B cell (primary cell): ENCODE measurements at regions not wholly inside any gene's neighbourhood (a gene's known extent, or its start where the extent isn't known, plus 50 kb on each side); places are given as distances from the start of the nearest gene placed in this dataset.

Source experiments
- ATAC-seq: fragments of 200-7000 bp; cut with Tn5 transposase; one replicate; pipeline ENCODE4 v1.10.0; 2021; ENCODE audit warnings: low read depth, mild to moderate bottlenecking, moderate number of reproducible peaks, moderate library complexity
- CTCF ChIA-PET: fragments of 350-600 bp; sonication (Branson Sonifier 250); formaldehyde crosslinking; loops from one replicate; lab custom pipeline; 2021; ENCODE audit warnings: antibody characterized with exemption, inconsistent platforms; lab: Charles Lee
- POLR2A ChIA-PET: fragments of 350-600 bp; sonication (Branson Sonifier 250); formaldehyde crosslinking; loops from one replicate; lab custom pipeline; 2021; ENCODE audit warnings: antibody characterized with exemption; lab: Charles Lee
- DNase-seq: peaks from one replicate; pipeline ENCODE4 v3.0.0; 2013
- H2AFZ ChIP-seq: 2 replicates; pipeline ENCODE4 v1.6.1; 2012; ENCODE audit warnings: mild to moderate bottlenecking, low read depth, low read length; ENCODE audit not compliant: insufficient read depth, poor library complexity, severe bottlenecking
- H3K27ac ChIP-seq, 2 donors: 1 replicate in 1 of 2; 2 replicates in 1 of 2; pipeline ENCODE4 v1.5.1; 2012 to 2013; ENCODE audit warnings: low read length in 2 of 2, mild to moderate bottlenecking in 2 of 2, moderate library complexity in 1 of 2
- H3K27me3 ChIP-seq, 4 experiments: fragments of 200-600 bp in 1 of 4; sonication (generic) in 1 of 4; replicated peaks in 1 of 4; 1 replicate in 2 of 4; 2 replicates in 2 of 4; pipeline versions ENCODE4 v1.6.1 to v1.7.0; 2013 to 2016; ENCODE audit warnings: low read length in 3 of 4, mild to moderate bottlenecking in 2 of 4, mixed read lengths in 1 of 4, moderate library complexity in 1 of 4; ENCODE audit not compliant: insufficient read depth in 4 of 4, control insufficient read depth in 3 of 4; ENCODE audit errors: control extremely low read depth in 1 of 4
- H3K36me3 ChIP-seq, 2 experiments: replicated peaks in 1 of 2; 1 replicate in 1 of 2; 2 replicates in 1 of 2; pipeline versions ENCODE4 v1.6.1 to v1.7.1; 2013; ENCODE audit warnings: low read length in 1 of 2; ENCODE audit not compliant: insufficient read depth in 2 of 2, control insufficient read depth in 1 of 2; ENCODE audit errors: control extremely low read depth in 1 of 2, extremely low read depth in 1 of 2
- H3K4me1 ChIP-seq, 2 donors: fragments of 200-600 bp in 1 of 2; sonication (generic) in 1 of 2; 1 replicate in 1 of 2; 2 replicates in 1 of 2; pipeline versions ENCODE4 v1.5.1 to v1.6.1; 2013 to 2017; ENCODE audit warnings: low read length in 2 of 2; ENCODE audit not compliant: control insufficient read depth in 2 of 2, insufficient read depth in 2 of 2
- H3K4me2 ChIP-seq: replicated peaks from 2 replicates; pipeline ENCODE3; 2012; ENCODE audit warnings: mild to moderate bottlenecking, low read depth, low read length; ENCODE audit not compliant: poor library complexity, severe bottlenecking
- H3K4me3 ChIP-seq, 5 experiments: fragments of 200-600 bp in 1 of 5; sonication (generic) in 1 of 5; 1 replicate in 3 of 5; 2 replicates in 2 of 5; pipeline versions ENCODE4 v1.5.1 to v1.7.0; 2011 to 2016; ENCODE audit warnings: low read length in 4 of 5, mild to moderate bottlenecking in 4 of 5, low read depth in 2 of 5, control low read depth in 1 of 5, moderate library complexity in 1 of 5; ENCODE audit not compliant: insufficient read depth in 1 of 5; ENCODE audit errors: control extremely low read depth in 1 of 5, extremely low read depth in 1 of 5
- H3K79me2 ChIP-seq: fragments of 200-600 bp; sonication (generic); one replicate; pipeline ENCODE4 v1.6.0; 2016; ENCODE audit warnings: low read length; ENCODE audit not compliant: control insufficient read depth, insufficient read depth
- H3K9ac ChIP-seq: fragments of 200-600 bp; sonication (generic); 2 replicates; pipeline ENCODE4 v1.6.1; 2017; ENCODE audit warnings: mild to moderate bottlenecking, low read length, moderate library complexity
- H3K9me3 ChIP-seq, 3 donors: one replicate each; pipeline versions ENCODE4 v1.6.1 to v1.7.1; 2013; ENCODE audit warnings: low read length in 2 of 3; ENCODE audit not compliant: control insufficient read depth in 2 of 3, insufficient read depth in 1 of 3; ENCODE audit errors: control extremely low read depth in 1 of 3
- H4K20me1 ChIP-seq: 2 replicates; pipeline ENCODE4 v1.6.0; 2012; ENCODE audit warnings: mild to moderate bottlenecking, low read length; ENCODE audit not compliant: insufficient read depth, control insufficient read depth, poor library complexity, severe bottlenecking
- H3K27ac Mint-ChIP-seq: one replicate; pipeline ENCODE4 v1.8.0; 2021; ENCODE audit warnings: mixed read lengths
- H3K27me3 Mint-ChIP-seq: one replicate; pipeline ENCODE4 v1.8.0; 2021; ENCODE audit warnings: mixed read lengths
- H3K4me1 Mint-ChIP-seq: one replicate; pipeline ENCODE4 v1.8.0; 2021; ENCODE audit warnings: mixed read lengths
- H3K4me3 Mint-ChIP-seq: one replicate; pipeline ENCODE4 v1.8.0; 2021; ENCODE audit warnings: mixed read lengths
- H3K9me3 Mint-ChIP-seq: one replicate; pipeline ENCODE4 v1.8.0; 2022; ENCODE audit warnings: mixed read lengths; ENCODE audit not compliant: insufficient read depth
- EZH2 ChIP-seq: IDR thresholded peaks from 2 replicates; pipeline ENCODE4 v1.6.1; 2012; ENCODE audit warnings: borderline replicate concordance, low read depth, mild to moderate bottlenecking, moderate library complexity, low read length; ENCODE audit not compliant: insufficient read depth, poor library complexity, severe bottlenecking
- WGBS: methylation state at CpG from one replicate; pipeline ENCODE4 v1.1.5; 2013; ENCODE audit warnings: missing lambda C conversion rate; ENCODE audit not compliant: insufficient coverage; 5-methylcytosine and 5-hydroxymethylcytosine counted together
- intact Hi-C: fragments of 100-400 bp; cut with micrococcal nuclease; formaldehyde crosslinking; loops from one replicate; pipeline ENCODE4 v1.10.0; 2022
- TF ChIP-seq, protein P1 (sequence below): fragments of 200-600 bp; IDR thresholded peaks from one replicate; pipeline ENCODE4 v1.8.0; 2022; ENCODE audit warnings: antibody characterized with exemption, mild to moderate bottlenecking

- 60% methylated on average over 1 of the region's 2 CpGs for WGBS
- no peaks in the 10 kb centered on the region for H3K4me1 Mint-ChIP-seq
- H3K79me2 ChIP-seq, result no peaks in the 10 kb centered on the region
- no peaks in the 10 kb centered on the region for H3K4me1 ChIP-seq
- H2AFZ ChIP-seq, result no peak overlapping the region
- no peak overlapping the region for H3K27ac Mint-ChIP-seq
- no peak for DNase-seq
- intact Hi-C loops, result no loop called here
- H3K4me3 Mint-ChIP-seq, result no peak overlapping the region
- H4K20me1 ChIP-seq, result no peaks in the 10 kb centered on the region
- no peaks in the 10 kb centered on the region for H3K36me3 ChIP-seq
- no peaks in the 10 kb centered on the region for H3K27me3 Mint-ChIP-seq
- ChIA-PET POLR2A (no interaction called here), CTCF (no interaction called here)
- H3K27ac ChIP-seq, result no peak overlapping the region
- no peaks in the 10 kb centered on the region for H3K27me3 ChIP-seq
- no peak overlapping the region for H3K9ac ChIP-seq
- H3K4me2 ChIP-seq, result no peak overlapping the region
- H3K4me3 ChIP-seq, result no peak overlapping the region
- ATAC-seq, result no peak
- H3K9me3 ChIP-seq, result no peaks in the 10 kb centered on the region
- no peak for TF ChIP-seq EZH2
- TF ChIP-seq, protein P1, sequence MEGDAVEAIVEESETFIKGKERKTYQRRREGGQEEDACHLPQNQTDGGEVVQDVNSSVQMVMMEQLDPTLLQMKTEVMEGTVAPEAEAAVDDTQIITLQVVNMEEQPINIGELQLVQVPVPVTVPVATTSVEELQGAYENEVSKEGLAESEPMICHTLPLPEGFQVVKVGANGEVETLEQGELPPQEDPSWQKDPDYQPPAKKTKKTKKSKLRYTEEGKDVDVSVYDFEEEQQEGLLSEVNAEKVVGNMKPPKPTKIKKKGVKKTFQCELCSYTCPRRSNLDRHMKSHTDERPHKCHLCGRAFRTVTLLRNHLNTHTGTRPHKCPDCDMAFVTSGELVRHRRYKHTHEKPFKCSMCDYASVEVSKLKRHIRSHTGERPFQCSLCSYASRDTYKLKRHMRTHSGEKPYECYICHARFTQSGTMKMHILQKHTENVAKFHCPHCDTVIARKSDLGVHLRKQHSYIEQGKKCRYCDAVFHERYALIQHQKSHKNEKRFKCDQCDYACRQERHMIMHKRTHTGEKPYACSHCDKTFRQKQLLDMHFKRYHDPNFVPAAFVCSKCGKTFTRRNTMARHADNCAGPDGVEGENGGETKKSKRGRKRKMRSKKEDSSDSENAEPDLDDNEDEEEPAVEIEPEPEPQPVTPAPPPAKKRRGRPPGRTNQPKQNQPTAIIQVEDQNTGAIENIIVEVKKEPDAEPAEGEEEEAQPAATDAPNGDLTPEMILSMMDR, result no peak
- no peaks in the 10 kb centered on the region for H3K9me3 Mint-ChIP-seq
Observed at GRCh38 chr6:126631363-126631762, 291.4 kb downstream of the CENPW start.

DNA sequence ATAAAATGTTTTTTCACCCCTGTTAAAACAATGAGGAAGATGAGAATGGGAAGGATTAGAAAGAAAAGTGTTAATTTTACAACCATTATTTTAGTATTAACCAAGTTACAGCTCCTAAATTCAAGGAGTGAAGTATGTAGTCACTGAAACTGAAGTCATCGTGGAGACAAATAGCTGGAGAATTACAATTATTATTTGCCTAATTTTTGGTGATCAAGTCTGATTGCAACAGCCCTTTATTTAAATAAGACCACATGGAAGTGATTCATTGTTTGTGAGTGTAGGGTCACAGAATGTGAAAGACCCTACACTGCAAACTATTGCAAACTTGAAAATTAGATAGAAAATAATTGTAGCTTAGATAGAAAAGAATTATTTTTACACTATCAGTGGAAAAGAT, 292.4 kb downstream of the CENPW start:
- ATAC-seq (no peak), DNase-seq (no peak)
- Mint-ChIP-seq H3K9me3 (no peaks in the 10 kb centered on the region), H3K4me1 (no peaks in the 10 kb centered on the region), H3K4me3 (no peak overlapping the region), H3K27ac (no peak overlapping the region), H3K27me3 (no peaks in the 10 kb centered on the region)
- H4K20me1 ChIP-seq, result no peaks in the 10 kb centered on the region
- H3K9me3 ChIP-seq, result no peaks in the 10 kb centered on the region
- TF ChIP-seq, protein P1, result no peak
- no peak for TF ChIP-seq EZH2
- ChIA-PET CTCF (no interaction called here), POLR2A (no interaction called here)
- intact Hi-C loops, result no loop called here
- no peak overlapping the region for H3K4me2 ChIP-seq
- H3K27ac ChIP-seq, result no peak overlapping the region
- H3K4me1 ChIP-seq, result no peaks in the 10 kb centered on the region
- no peak overlapping the region for H2AFZ ChIP-seq
- no CpG with 5 or more reads among the region's 1 CpG for WGBS
- H3K4me3 ChIP-seq, result no peak overlapping the region
- H3K36me3 ChIP-seq, result no peaks in the 10 kb centered on the region
- no peaks in the 10 kb centered on the region for H3K79me2 ChIP-seq
- no peaks in the 10 kb centered on the region for H3K27me3 ChIP-seq
- no peak overlapping the region for H3K9ac ChIP-seq
